B cell (primary cell): ENCODE measurements at regions not wholly inside any gene's neighbourhood (a gene's known extent, or its start where the extent isn't known, plus 50 kb on each side); places are given as distances from the start of the nearest gene placed in this dataset.
"Not testable (repeated sequence)": the region's sequence is repeated elsewhere in the genome, so short reads cannot be mapped to it uniquely, and the experiment has no call there.

Experiments
- ATAC-seq: fragments of 200-7000 bp; cut with Tn5 transposase; one replicate; pipeline ENCODE4 v1.10.0; 2021; ENCODE audit warnings: low read depth, mild to moderate bottlenecking, moderate number of reproducible peaks, moderate library complexity
- CTCF ChIA-PET: fragments of 350-600 bp; sonication (Branson Sonifier 250); formaldehyde crosslinking; loops from one replicate; lab custom pipeline; 2021; ENCODE audit warnings: antibody characterized with exemption, inconsistent platforms; lab: Charles Lee
- POLR2A ChIA-PET: fragments of 350-600 bp; sonication (Branson Sonifier 250); formaldehyde crosslinking; loops from one replicate; lab custom pipeline; 2021; ENCODE audit warnings: antibody characterized with exemption; lab: Charles Lee
- DNase-seq: peaks from one replicate; pipeline ENCODE4 v3.0.0; 2013
- H2AFZ ChIP-seq: 2 replicates; pipeline ENCODE4 v1.6.1; 2012; ENCODE audit warnings: mild to moderate bottlenecking, low read depth, low read length; ENCODE audit not compliant: insufficient read depth, poor library complexity, severe bottlenecking
- H3K27ac ChIP-seq, 2 donors: 1 replicate in 1 of 2; 2 replicates in 1 of 2; pipeline ENCODE4 v1.5.1; 2012 to 2013; ENCODE audit warnings: low read length in 2 of 2, mild to moderate bottlenecking in 2 of 2, moderate library complexity in 1 of 2
- H3K27me3 ChIP-seq, 4 experiments: fragments of 200-600 bp in 1 of 4; sonication (generic) in 1 of 4; replicated peaks in 1 of 4; 1 replicate in 2 of 4; 2 replicates in 2 of 4; pipeline versions ENCODE4 v1.6.1 to v1.7.0; 2013 to 2016; ENCODE audit warnings: low read length in 3 of 4, mild to moderate bottlenecking in 2 of 4, mixed read lengths in 1 of 4, moderate library complexity in 1 of 4; ENCODE audit not compliant: insufficient read depth in 4 of 4, control insufficient read depth in 3 of 4; ENCODE audit errors: control extremely low read depth in 1 of 4
- H3K36me3 ChIP-seq, 2 experiments: replicated peaks in 1 of 2; 1 replicate in 1 of 2; 2 replicates in 1 of 2; pipeline versions ENCODE4 v1.6.1 to v1.7.1; 2013; ENCODE audit warnings: low read length in 1 of 2; ENCODE audit not compliant: insufficient read depth in 2 of 2, control insufficient read depth in 1 of 2; ENCODE audit errors: control extremely low read depth in 1 of 2, extremely low read depth in 1 of 2
- H3K4me1 ChIP-seq, 2 donors: fragments of 200-600 bp in 1 of 2; sonication (generic) in 1 of 2; 1 replicate in 1 of 2; 2 replicates in 1 of 2; pipeline versions ENCODE4 v1.5.1 to v1.6.1; 2013 to 2017; ENCODE audit warnings: low read length in 2 of 2; ENCODE audit not compliant: control insufficient read depth in 2 of 2, insufficient read depth in 2 of 2
- H3K4me2 ChIP-seq: replicated peaks from 2 replicates; pipeline ENCODE3; 2012; ENCODE audit warnings: mild to moderate bottlenecking, low read depth, low read length; ENCODE audit not compliant: poor library complexity, severe bottlenecking
- H3K4me3 ChIP-seq, 5 experiments: fragments of 200-600 bp in 1 of 5; sonication (generic) in 1 of 5; 1 replicate in 3 of 5; 2 replicates in 2 of 5; pipeline versions ENCODE4 v1.5.1 to v1.7.0; 2011 to 2016; ENCODE audit warnings: low read length in 4 of 5, mild to moderate bottlenecking in 4 of 5, low read depth in 2 of 5, control low read depth in 1 of 5, moderate library complexity in 1 of 5; ENCODE audit not compliant: insufficient read depth in 1 of 5; ENCODE audit errors: control extremely low read depth in 1 of 5, extremely low read depth in 1 of 5
- H3K79me2 ChIP-seq: fragments of 200-600 bp; sonication (generic); one replicate; pipeline ENCODE4 v1.6.0; 2016; ENCODE audit warnings: low read length; ENCODE audit not compliant: control insufficient read depth, insufficient read depth
- H3K9ac ChIP-seq: fragments of 200-600 bp; sonication (generic); 2 replicates; pipeline ENCODE4 v1.6.1; 2017; ENCODE audit warnings: mild to moderate bottlenecking, low read length, moderate library complexity
- H3K9me3 ChIP-seq, 3 donors: one replicate each; pipeline versions ENCODE4 v1.6.1 to v1.7.1; 2013; ENCODE audit warnings: low read length in 2 of 3; ENCODE audit not compliant: control insufficient read depth in 2 of 3, insufficient read depth in 1 of 3; ENCODE audit errors: control extremely low read depth in 1 of 3
- H4K20me1 ChIP-seq: 2 replicates; pipeline ENCODE4 v1.6.0; 2012; ENCODE audit warnings: mild to moderate bottlenecking, low read length; ENCODE audit not compliant: insufficient read depth, control insufficient read depth, poor library complexity, severe bottlenecking
- H3K27ac Mint-ChIP-seq: one replicate; pipeline ENCODE4 v1.8.0; 2021; ENCODE audit warnings: mixed read lengths
- H3K27me3 Mint-ChIP-seq: one replicate; pipeline ENCODE4 v1.8.0; 2021; ENCODE audit warnings: mixed read lengths
- H3K4me1 Mint-ChIP-seq: one replicate; pipeline ENCODE4 v1.8.0; 2021; ENCODE audit warnings: mixed read lengths
- H3K4me3 Mint-ChIP-seq: one replicate; pipeline ENCODE4 v1.8.0; 2021; ENCODE audit warnings: mixed read lengths
- H3K9me3 Mint-ChIP-seq: one replicate; pipeline ENCODE4 v1.8.0; 2022; ENCODE audit warnings: mixed read lengths; ENCODE audit not compliant: insufficient read depth
- CTCF ChIP-seq: fragments of 200-600 bp; IDR thresholded peaks from one replicate; pipeline ENCODE4 v1.8.0; 2022; ENCODE audit warnings: antibody characterized with exemption, mild to moderate bottlenecking
- EZH2 ChIP-seq: IDR thresholded peaks from 2 replicates; pipeline ENCODE4 v1.6.1; 2012; ENCODE audit warnings: borderline replicate concordance, low read depth, mild to moderate bottlenecking, moderate library complexity, low read length; ENCODE audit not compliant: insufficient read depth, poor library complexity, severe bottlenecking
- WGBS: methylation state at CpG from one replicate; pipeline ENCODE4 v1.1.5; 2013; ENCODE audit warnings: missing lambda C conversion rate; ENCODE audit not compliant: insufficient coverage; 5-methylcytosine and 5-hydroxymethylcytosine counted together
- intact Hi-C: fragments of 100-400 bp; cut with micrococcal nuclease; formaldehyde crosslinking; loops from one replicate; pipeline ENCODE4 v1.10.0; 2022

DNA sequence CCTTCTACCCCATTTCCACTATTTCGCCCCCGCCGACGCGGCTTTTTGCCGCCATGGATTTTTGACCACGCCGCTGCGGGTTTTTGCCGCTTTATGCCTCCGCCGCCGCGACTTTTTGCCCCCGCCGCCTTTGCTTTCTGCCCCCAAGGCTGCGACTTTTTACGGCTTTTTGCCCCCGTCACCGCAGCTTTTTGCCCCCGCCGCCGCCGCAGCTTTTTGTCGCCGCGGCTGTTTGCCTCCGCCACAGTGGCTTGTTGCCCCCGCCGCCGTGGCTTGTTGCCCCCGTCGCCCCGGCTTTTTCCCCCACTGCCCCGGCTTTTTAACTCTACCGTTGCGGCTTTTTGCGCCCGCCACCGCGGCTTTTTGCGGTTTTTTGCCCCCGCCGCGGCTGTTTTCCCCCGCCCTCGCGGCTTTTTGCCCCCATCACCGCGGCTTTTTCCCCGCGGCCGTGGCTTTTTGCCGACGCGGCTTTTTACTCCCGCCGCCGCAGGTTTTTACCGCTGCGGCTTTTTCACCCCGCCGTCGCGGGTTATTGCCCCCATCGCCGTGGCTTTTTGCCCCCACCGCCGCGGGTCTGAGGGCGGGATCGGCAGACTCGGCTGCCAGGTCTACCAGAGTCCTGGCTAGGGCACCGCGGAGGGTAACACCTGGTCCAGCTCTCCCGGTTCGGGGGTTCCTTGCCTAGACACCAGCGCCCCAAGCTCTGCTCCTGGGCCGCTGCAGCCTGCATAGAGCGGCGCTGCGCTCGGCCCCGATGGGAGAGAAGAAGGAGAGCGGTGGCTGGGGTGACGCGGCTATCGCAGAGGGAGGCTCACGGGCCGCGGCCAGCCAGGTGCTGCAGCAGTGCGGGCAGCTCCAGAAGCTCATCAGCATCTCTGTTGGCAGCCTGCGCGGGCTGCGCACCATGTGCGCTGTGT lies 562.7 kb upstream of the WSB1 start:
- no peak overlapping the region for H3K4me3 ChIP-seq
- no peak overlapping the region for H3K27ac Mint-ChIP-seq
- DNase-seq (peak; percentile 2), ATAC-seq (no peak)
- ChIA-PET CTCF (no interaction called here), POLR2A (no interaction called here)
- H3K4me1 ChIP-seq: no peaks in the 10 kb centered on the region
- no peaks in the 10 kb centered on the region for H4K20me1 ChIP-seq
- no peak overlapping the region for H3K4me2 ChIP-seq
- peaks cover 0 to 21% (median 0%) of the 10 kb centered on the region in 3 donors for H3K9me3 ChIP-seq
- H3K4me1 Mint-ChIP-seq: no peaks in the 10 kb centered on the region
- intact Hi-C loops: no loop called here
- H3K27ac ChIP-seq: no peak overlapping the region
- peaks cover 4% of the 10 kb centered on the region for H3K27me3 Mint-ChIP-seq
- H2AFZ ChIP-seq: no peak overlapping the region
- no peaks in the 10 kb centered on the region for H3K36me3 ChIP-seq
- no peak overlapping the region for H3K4me3 Mint-ChIP-seq
- H3K79me2 ChIP-seq: no peaks in the 10 kb centered on the region
- no peak overlapping the region for H3K9ac ChIP-seq
- no peak for TF ChIP-seq EZH2
- TF ChIP-seq CTCF: no peak
- 62% methylated on average over 96 of the region's 96 CpGs for WGBS
- H3K9me3 Mint-ChIP-seq: peaks cover 4% of the 10 kb centered on the region
- no peaks in the 10 kb centered on the region for H3K27me3 ChIP-seq

- H3K27me3 Mint-ChIP-seq, H3K4me2 ChIP-seq, H3K4me3 Mint-ChIP-seq, H4K20me1 ChIP-seq, H3K4me3 ChIP-seq, H2AFZ ChIP-seq, H3K9me3 Mint-ChIP-seq, DNase-seq, H3K9ac ChIP-seq, H3K36me3 ChIP-seq, H3K27ac Mint-ChIP-seq, H3K4me1 Mint-ChIP-seq, CTCF ChIA-PET, POLR2A ChIA-PET, H3K79me2 ChIP-seq, H3K4me1 ChIP-seq, H3K27me3 ChIP-seq, ATAC-seq, H3K27ac ChIP-seq, intact Hi-C loops: not testable (repeated sequence)
- 67% methylated on average over 19 of the region's 22 CpGs for WGBS
- peaks cover 0 to 22% (median 0%) of the 10 kb centered on the region in 3 donors for H3K9me3 ChIP-seq
Observed at GRCh38 chr17:26731926-26732325, 562.0 kb upstream of the WSB1 start.

DNA sequence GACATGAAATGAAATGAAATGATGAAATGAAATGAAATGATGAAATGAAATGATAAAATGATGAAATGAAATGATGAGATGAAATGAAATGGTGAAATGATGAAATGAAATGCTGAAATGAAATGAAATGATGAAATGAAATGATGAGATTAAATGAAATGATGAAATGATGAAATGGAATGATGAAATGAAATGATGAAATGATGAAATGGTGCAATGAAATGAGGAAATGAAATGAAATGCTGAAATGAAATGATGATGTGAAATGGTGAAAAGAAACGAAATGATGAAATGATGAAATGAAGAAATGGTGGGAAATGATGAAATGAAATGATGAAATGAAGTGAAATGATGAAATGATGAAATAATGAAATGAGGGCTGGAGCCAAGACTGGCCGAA lies 559.1 kb upstream of the WSB1 start:
- H3K4me1 Mint-ChIP-seq, H3K4me2 ChIP-seq, H4K20me1 ChIP-seq, H3K9me3 Mint-ChIP-seq, H3K27ac ChIP-seq, H3K4me3 ChIP-seq, CTCF ChIA-PET, H3K27me3 ChIP-seq, POLR2A ChIA-PET, DNase-seq, H3K4me3 Mint-ChIP-seq, H3K27me3 Mint-ChIP-seq, intact Hi-C loops, H3K9ac ChIP-seq, H3K27ac Mint-ChIP-seq, H3K4me1 ChIP-seq, H3K36me3 ChIP-seq, H2AFZ ChIP-seq, H3K79me2 ChIP-seq, ATAC-seq: not testable (repeated sequence)
- H3K9me3 ChIP-seq: peaks cover 0 to 22% (median 0%) of the 10 kb centered on the region in 3 donors
- WGBS: 33% methylated on average over 1 of the region's 2 CpGs
